HUES64 (cell line): ENCODE measurements at regions not wholly inside any gene's neighbourhood (a gene's known extent, or its start where the extent isn't known, plus 50 kb on each side); places are given as distances from the start of the nearest gene placed in this dataset.

Source experiments
- H3K27ac ChIP-seq: 2 replicates; pipeline ENCODE4 v1.7.0; 2013; ENCODE audit warnings: low read depth, low read length, inconsistent platforms
- H3K27me3 ChIP-seq: 2 replicates; pipeline ENCODE4 v1.6.1; 2013; ENCODE audit warnings: mild to moderate bottlenecking, low read length; ENCODE audit not compliant: insufficient read depth
- H3K36me3 ChIP-seq: 2 replicates; pipeline ENCODE4 v1.6.1; 2013; ENCODE audit warnings: mild to moderate bottlenecking, low read length; ENCODE audit not compliant: insufficient read depth
- H3K4me1 ChIP-seq: 2 replicates; pipeline ENCODE4 v1.6.1; 2013; ENCODE audit warnings: mild to moderate bottlenecking, low read length, moderate library complexity; ENCODE audit not compliant: insufficient read depth
- H3K4me3 ChIP-seq: 2 replicates; pipeline ENCODE4 v1.5.1; 2013; ENCODE audit warnings: mild to moderate bottlenecking, low read length, moderate library complexity
- H3K9ac ChIP-seq: 2 replicates; pipeline ENCODE4 v1.6.1; 2013; ENCODE audit warnings: mild to moderate bottlenecking, low read depth, low read length
- H3K9me3 ChIP-seq: 2 replicates; pipeline ENCODE4 v1.6.1; 2013; ENCODE audit warnings: low read depth, low read length; ENCODE audit not compliant: insufficient read depth
- WGBS: fragments of 150-250, 120-280 bp; methylation state at CpG from one replicate; pipeline ENCODE4 v1.1.7; 2013; ENCODE audit warnings: missing lambda C conversion rate; 5-methylcytosine and 5-hydroxymethylcytosine counted together

DNA sequence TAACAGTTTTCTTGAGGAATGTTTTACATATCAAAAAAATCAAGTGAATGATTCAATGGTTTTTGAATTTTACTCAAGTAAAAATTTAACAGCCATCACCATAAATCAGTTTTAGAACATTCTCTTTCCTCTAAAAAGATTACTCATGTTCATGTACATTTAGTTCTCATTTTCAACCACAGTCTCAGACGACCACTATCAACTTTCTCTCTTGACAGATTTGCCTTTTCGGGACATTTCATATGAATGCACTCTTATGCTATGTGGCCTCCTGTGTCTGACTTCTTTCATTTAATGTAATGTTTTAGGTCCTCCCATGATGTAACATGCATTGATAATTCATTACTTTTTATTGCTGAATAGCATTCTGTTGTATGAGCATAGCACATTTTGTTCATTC lies 309.3 kb upstream of the PLSCR5 start:
- Histone ChIP-seq H3K4me3 (no peak overlapping the region), H3K9me3 (no peaks in the 10 kb centered on the region), H3K27ac (no peak overlapping the region), H3K4me1 (no peaks in the 10 kb centered on the region), H3K9ac (no peak overlapping the region), H3K27me3 (no peaks in the 10 kb centered on the region), H3K36me3 (no peaks in the 10 kb centered on the region)
- WGBS = 93% methylated on average over 2 of the region's 2 CpGs

DNA sequence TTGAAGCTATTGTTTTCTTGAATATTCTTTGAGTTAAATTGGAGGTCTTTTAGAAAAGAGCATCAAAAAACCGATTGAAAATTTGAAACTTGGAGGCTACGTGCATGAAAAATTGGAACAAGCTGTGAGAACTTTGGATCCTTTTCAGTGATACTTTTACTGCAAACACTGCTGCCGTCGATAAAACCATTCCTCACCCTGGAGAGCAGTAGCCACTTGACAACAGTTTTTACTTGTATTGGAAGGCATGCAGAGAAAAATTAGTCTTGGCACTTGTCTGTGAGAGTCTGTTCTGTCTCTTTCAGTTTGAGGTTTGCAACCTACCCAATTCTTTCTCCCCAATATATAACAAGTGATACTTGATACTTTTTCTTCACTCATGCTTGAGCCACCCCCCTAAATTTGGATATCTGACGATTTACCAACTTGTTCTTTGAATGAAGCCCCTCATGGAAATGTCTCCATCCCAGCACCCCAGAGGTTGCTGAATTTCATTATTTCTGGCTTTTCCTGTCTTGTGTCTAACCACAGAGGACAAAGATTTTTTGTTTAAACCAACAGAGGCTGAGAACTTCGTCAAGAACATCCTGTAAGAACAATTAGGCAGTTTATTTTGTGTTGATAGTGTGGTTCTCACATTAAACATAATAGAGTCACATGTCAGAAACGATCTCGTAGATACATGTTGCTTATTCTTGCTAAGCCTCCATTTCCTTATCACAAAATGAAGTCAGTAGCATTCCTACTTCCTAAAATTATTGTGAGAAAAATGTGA lies 307.3 kb upstream of the PLSCR5 start:
- Histone ChIP-seq H3K9me3 (no peaks in the 10 kb centered on the region), H3K4me3 (no peak overlapping the region), H3K27me3 (no peaks in the 10 kb centered on the region), H3K9ac (no peak overlapping the region), H3K27ac (no peak overlapping the region), H3K4me1 (no peaks in the 10 kb centered on the region), H3K36me3 (no peaks in the 10 kb centered on the region)
- 76% methylated on average over 6 of the region's 8 CpGs for WGBS

GRCh38 chr3:146903927-146904326 lies 298.8 kb upstream of the PLSCR5 start:
- no peaks in the 10 kb centered on the region for H3K27me3 ChIP-seq
- H3K4me3 ChIP-seq = no peak overlapping the region
- H3K4me1 ChIP-seq = no peaks in the 10 kb centered on the region
- no peak overlapping the region for H3K27ac ChIP-seq
- H3K36me3 ChIP-seq = no peaks in the 10 kb centered on the region
- no peak overlapping the region for H3K9ac ChIP-seq
- 90% methylated on average over 3 of the region's 3 CpGs for WGBS
- H3K9me3 ChIP-seq = no peaks in the 10 kb centered on the region

GRCh38 chr3:146899171-146899570 lies 294.0 kb upstream of the PLSCR5 start:
- H3K36me3 ChIP-seq = no peaks in the 10 kb centered on the region
- WGBS = 95% methylated on average over 3 of the region's 3 CpGs
- no peaks in the 10 kb centered on the region for H3K4me1 ChIP-seq
- no peaks in the 10 kb centered on the region for H3K9me3 ChIP-seq
- no peak overlapping the region for H3K4me3 ChIP-seq
- no peak overlapping the region for H3K27ac ChIP-seq
- H3K27me3 ChIP-seq = no peaks in the 10 kb centered on the region
- H3K9ac ChIP-seq = no peak overlapping the region

- Histone ChIP-seq H3K27me3 (no peaks in the 10 kb centered on the region), H3K36me3 (no peaks in the 10 kb centered on the region), H3K4me1 (peaks cover 3% of the 10 kb centered on the region; the same call in 1 of the 2 replicates), H3K4me3 (no peak overlapping the region), H3K27ac (no peak overlapping the region), H3K9ac (no peak overlapping the region), H3K9me3 (no peaks in the 10 kb centered on the region)
- 91% methylated on average over 4 of the region's 4 CpGs for WGBS
These were observed 291.6 kb upstream of the PLSCR5 start for GRCh38 chr3:146896711-146897110.

- Histone ChIP-seq H3K27me3 (no peaks in the 10 kb centered on the region), H3K4me1 (peaks cover 3% of the 10 kb centered on the region; the same call in 1 of the 2 replicates), H3K36me3 (no peaks in the 10 kb centered on the region), H3K4me3 (no peak overlapping the region), H3K9me3 (no peaks in the 10 kb centered on the region), H3K27ac (no peak overlapping the region), H3K9ac (no peak overlapping the region)
- WGBS = 97% methylated on average over 4 of the region's 4 CpGs
These were observed 290.0 kb upstream of the PLSCR5 start for GRCh38 chr3:146895026-146895749.

DNA sequence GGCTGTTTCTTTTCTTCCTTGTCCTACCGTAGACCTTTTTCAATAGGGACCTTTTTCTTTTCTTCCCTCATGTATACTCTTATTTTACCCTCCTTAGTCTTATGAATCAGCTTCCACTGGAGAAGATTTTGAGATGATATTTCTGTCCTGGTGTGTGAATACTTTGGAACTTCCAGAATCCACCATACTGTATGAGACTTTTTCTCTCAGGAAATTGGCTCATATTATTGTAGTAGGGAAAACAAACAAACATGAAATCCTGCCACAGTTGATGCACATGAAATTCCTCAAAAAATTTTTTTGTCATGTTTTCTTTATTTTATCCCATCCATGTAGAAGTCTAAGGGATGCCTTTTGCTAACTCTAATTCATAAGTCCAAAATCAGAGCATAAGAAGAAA lies 289.3 kb upstream of the PLSCR5 start:
- H3K9ac ChIP-seq = no peak overlapping the region
- H3K36me3 ChIP-seq = no peaks in the 10 kb centered on the region
- H3K27me3 ChIP-seq = no peaks in the 10 kb centered on the region
- no peaks in the 10 kb centered on the region for H3K9me3 ChIP-seq
- H3K4me1 ChIP-seq = peaks cover 3% of the 10 kb centered on the region; the same call in 1 of the 2 replicates
- 98% methylated on average over 1 of the region's 1 CpG for WGBS
- H3K27ac ChIP-seq = no peak overlapping the region
- no peak overlapping the region for H3K4me3 ChIP-seq

- H3K9me3 ChIP-seq = no peaks in the 10 kb centered on the region
- H3K36me3 ChIP-seq = no peaks in the 10 kb centered on the region
- peaks cover 3% of the 10 kb centered on the region; the same call in 1 of the 2 replicates for H3K4me1 ChIP-seq
- H3K27ac ChIP-seq = no peak overlapping the region
- H3K9ac ChIP-seq = no peak overlapping the region
- H3K27me3 ChIP-seq = no peaks in the 10 kb centered on the region
- H3K4me3 ChIP-seq = no peak overlapping the region
- 86% methylated on average over 5 of the region's 5 CpGs for WGBS
These were observed 286.9 kb upstream of the PLSCR5 start for GRCh38 chr3:146892041-146892440.

DNA sequence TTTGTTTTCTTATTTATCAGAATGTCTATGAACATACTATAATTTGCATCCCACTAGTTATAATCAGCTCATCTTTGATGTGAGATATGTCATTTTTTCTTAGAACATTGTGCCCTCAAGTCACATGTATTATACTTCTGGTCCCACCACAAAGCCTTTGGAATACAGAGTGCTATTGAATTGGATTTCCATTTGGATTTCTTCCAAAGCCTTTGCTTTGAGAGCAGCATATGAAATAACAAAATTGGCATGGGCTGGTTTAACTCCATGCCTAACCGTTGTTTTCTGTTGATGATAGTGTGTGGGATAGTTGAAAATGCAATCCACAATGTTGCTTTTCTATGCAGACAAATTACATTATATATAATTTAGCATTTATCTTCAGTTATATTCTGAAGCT lies 284.5 kb upstream of the PLSCR5 start:
- H3K9me3 ChIP-seq = no peaks in the 10 kb centered on the region
- no peaks in the 10 kb centered on the region for H3K36me3 ChIP-seq
- H3K27ac ChIP-seq = no peak overlapping the region
- H3K4me3 ChIP-seq = no peak overlapping the region
- H3K4me1 ChIP-seq = peaks cover 3% of the 10 kb centered on the region; the same call in 1 of the 2 replicates
- WGBS = 88% methylated on average over 1 of the region's 1 CpG
- H3K27me3 ChIP-seq = no peaks in the 10 kb centered on the region
- H3K9ac ChIP-seq = no peak overlapping the region

GRCh38 chr3:146888176-146888575 lies 283.0 kb upstream of the PLSCR5 start:
- Histone ChIP-seq H3K27ac (no peak overlapping the region), H3K36me3 (no peaks in the 10 kb centered on the region), H3K9ac (no peak overlapping the region), H3K4me3 (no peak overlapping the region), H3K27me3 (no peaks in the 10 kb centered on the region), H3K4me1 (peaks cover 3% of the 10 kb centered on the region; the same call in 1 of the 2 replicates), H3K9me3 (no peaks in the 10 kb centered on the region)
- 93% methylated on average over 4 of the region's 4 CpGs for WGBS

DNA sequence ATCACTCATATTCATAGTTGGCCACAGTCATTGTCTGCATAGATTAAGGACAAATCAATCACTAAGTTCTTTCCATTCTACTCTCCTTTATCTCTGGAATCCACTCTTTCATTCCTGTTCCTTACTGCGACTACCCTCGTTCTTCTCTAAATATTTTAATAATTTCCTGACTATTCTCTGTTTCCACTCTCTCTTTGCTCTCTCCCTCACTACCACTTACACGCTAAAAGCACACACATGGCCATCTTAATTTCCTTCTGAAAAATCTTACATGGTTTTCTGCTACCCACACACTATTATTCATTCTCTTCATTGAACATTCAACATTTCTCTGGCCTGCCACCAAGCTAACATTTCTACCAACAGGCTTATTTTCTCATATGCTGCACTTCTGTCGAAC lies 279.6 kb upstream of the PLSCR5 start:
- H3K36me3 ChIP-seq = no peaks in the 10 kb centered on the region
- no peaks in the 10 kb centered on the region for H3K27me3 ChIP-seq
- 92% methylated on average over 4 of the region's 4 CpGs for WGBS
- H3K4me3 ChIP-seq = no peak overlapping the region
- no peak overlapping the region for H3K9ac ChIP-seq
- H3K27ac ChIP-seq = no peak overlapping the region
- no peaks in the 10 kb centered on the region for H3K4me1 ChIP-seq
- H3K9me3 ChIP-seq = no peaks in the 10 kb centered on the region
